Heart left ventricle (tissue), 16 donors: ENCODE measurements at regions not wholly inside any gene's neighbourhood (a gene's known extent, or its start where the extent isn't known, plus 50 kb on each side); places are given as distances from the start of the nearest gene placed in this dataset.

Source experiments
- ATAC-seq, 4 donors: fragments of 200-7000 bp; cut with Tn5 transposase; one replicate each; pipeline ENCODE4 v1.9.1; 2020 to 2022; ENCODE audit warnings: moderate library complexity in 4 of 4, mild to moderate bottlenecking in 3 of 4, moderate number of reproducible peaks in 1 of 4
- DNase-seq, 5 donors: peaks; one replicate each; pipeline ENCODE4 v3.0.0-alpha.2; 2020
- H3K27ac ChIP-seq, 12 donors: fragments of 200-600 bp; sonication (generic) in 4 of 12; one replicate each; pipeline versions ENCODE4 v1.5.0 to v1.8.0; 2016 to 2022; ENCODE audit warnings: mild to moderate bottlenecking in 2 of 12
- H3K27me3 ChIP-seq, 9 donors: fragments of 200-600 bp; sonication (generic) in 2 of 9; one replicate each; pipeline versions ENCODE4 v1.5.1 to v1.8.0; 2016 to 2022; ENCODE audit warnings: mild to moderate bottlenecking in 3 of 9
- H3K36me3 ChIP-seq, 9 donors: fragments of 200-600 bp; sonication (generic) in 2 of 9; one replicate each; pipeline versions ENCODE4 v1.5.0 to v1.8.0; 2018 to 2022; ENCODE audit warnings: mild to moderate bottlenecking in 2 of 9
- H3K4me1 ChIP-seq, 12 donors: fragments of 200-600 bp; sonication (generic) in 4 of 12; one replicate each; pipeline versions ENCODE4 v1.5.0 to v1.8.0; 2016 to 2022; ENCODE audit warnings: mild to moderate bottlenecking in 3 of 12
- H3K4me3 ChIP-seq, 12 donors: fragments of 200-600 bp; sonication (generic) in 4 of 12; one replicate each; pipeline versions ENCODE4 v1.5.0 to v1.8.0; 2017 to 2022; ENCODE audit warnings: mild to moderate bottlenecking in 9 of 12, moderate library complexity in 4 of 12
- H3K9me3 ChIP-seq, 12 donors: fragments of 200-600 bp; sonication (generic) in 4 of 12; one replicate each; pipeline versions ENCODE4 v1.5.0 to v1.8.0; 2016 to 2022; ENCODE audit warnings: mild to moderate bottlenecking in 1 of 12
- CTCF ChIP-seq, 12 donors: fragments of 200-600 bp; sonication (generic) in 4 of 12; IDR thresholded peaks; one replicate each; pipeline versions ENCODE4 v1.5.0 to v1.8.0; 2018 to 2022; ENCODE audit warnings: antibody characterized with exemption in 12 of 12, mild to moderate bottlenecking in 5 of 12
- POLR2A ChIP-seq, 2 donors: fragments of 450-650 bp; IDR thresholded peaks; one replicate each; pipeline ENCODE4 v1.6.1; 2017; ENCODE audit warnings: antibody characterized with exemption in 2 of 2, mild to moderate bottlenecking in 2 of 2, moderate library complexity in 2 of 2
- WGBS, 4 donors: extraction: QIAGEN DNeasy Blood & Tissue Kit in 2 of 4; methylation state at CpG; one replicate each; pipeline versions ENCODE4 v1.1.5 to v1.1.7; 2013 to 2018; 5-methylcytosine and 5-hydroxymethylcytosine counted together
- intact Hi-C, 10 donors: fragments of 100-400 bp; cut with DNase I; formaldehyde crosslinking; loops; one replicate each; pipeline versions ENCODE4 v1.11.1 to v1.14.2; 2022
- donor health status: ischemic (EF 13 %, LVEDD 7.1; RV severe dilation, severe dysfunction).
- donor health status: healthy with polysubstance abuse.
- donor health status: DM: no; HTN: yes; CAD: no.
- donor health status: DM: no; HTN: no; CAD: no.
- donor health status: ischemic (EF 25% LVEDD 6.9; RV normal size, moderate dysfunction).
- donor health status: ischemic (EF 25% LVEDD 5.7; RV mildly dilated, moderate dysfunction).
- donor health status: healthy.
- donor health status: DM: yes; HTN: yes; CAD: no.
- donor health status: ischemic (EF 35%, LVEDD 5.7; RV mildly dilated, moderate dysfunction).
- donor health status: nonischemic (EF 11% LVEDD 7.7; RV severe dilation, severe dysfunction).
- donor health status: DM: yes; HTN: yes; CAD: no.
- donor health status: PGD.
- donor health status: ischemic (EF 29% LVEDD 5.4; RV normal size, mild dysfunction).
- donor health status: nonischemic (EF 23%, LVEDD 6.1; RV moderate dilation, normal function).

DNA sequence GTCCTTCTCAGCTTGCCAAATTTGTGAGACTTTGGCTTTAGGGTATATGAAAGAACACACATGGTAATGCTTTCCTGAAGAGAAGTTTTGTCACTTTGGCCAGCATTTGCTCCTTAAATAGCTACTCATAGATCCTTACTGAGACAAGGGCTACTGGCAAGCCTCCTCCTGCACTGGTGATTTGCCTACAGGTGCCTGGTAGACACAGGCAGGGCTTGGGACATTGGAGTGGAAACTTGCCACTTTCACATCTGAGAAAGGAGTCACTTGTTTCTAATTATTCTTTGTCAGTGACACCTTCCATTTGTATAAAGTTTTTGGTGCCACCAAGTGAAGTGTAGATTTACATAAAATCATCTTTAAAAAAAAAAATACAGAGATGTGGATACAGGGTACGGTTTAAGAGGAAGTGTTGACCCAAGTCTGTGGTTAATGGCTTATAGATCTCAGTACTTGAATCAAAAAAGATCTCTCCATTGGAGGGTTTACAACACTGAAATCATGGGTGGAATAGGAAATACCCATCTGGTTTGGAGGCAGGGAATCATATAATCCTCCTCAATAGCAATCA is 132.8 kb upstream of the GADL1 start:
- no peak for ATAC-seq
- Histone ChIP-seq H3K4me1 (peaks cover 0 to 6% (median 0%) of the 10 kb centered on the region in 12 donors), H3K27ac (no peak overlapping the region), H3K27me3 (no peaks in the 10 kb centered on the region), H3K4me3 (no peak overlapping the region), H3K9me3 (peaks cover 0 to 20% (median under 1%) of the 10 kb centered on the region in 12 donors), H3K36me3 (no peaks in the 10 kb centered on the region)
- WGBS, 4 donors, result 83 to 91% (median 86%) methylated on average over 1 of the region's 1 CpG
- intact Hi-C loops, result no loop called here
- no peak for DNase-seq
- TF ChIP-seq POLR2A (IDR thresholded peaks at IDR 0.05), result no peak
- no peak for TF ChIP-seq CTCF (IDR thresholded peaks at IDR 0.05)

DNA sequence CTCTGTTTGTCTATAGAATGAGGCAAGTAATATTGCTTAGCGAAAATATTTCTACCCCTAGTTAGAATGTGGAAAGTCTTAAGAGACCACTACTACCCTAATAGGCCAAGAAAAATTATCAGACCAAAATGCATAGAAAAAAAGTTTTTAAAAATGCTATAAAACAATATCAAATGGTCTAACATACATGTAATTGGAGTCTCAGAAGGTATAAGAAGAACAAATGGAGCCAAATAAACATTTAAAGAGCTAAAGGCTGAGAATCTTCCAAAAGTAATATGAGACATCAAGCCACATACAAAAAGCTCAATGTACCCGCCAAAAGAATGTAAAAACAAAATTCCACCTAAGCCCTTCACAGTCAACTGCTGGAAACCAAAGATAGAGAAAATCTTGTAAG is 133.5 kb upstream of the GADL1 start:
- no peak for DNase-seq
- ATAC-seq, result no peak
- Histone ChIP-seq H3K4me1 (no peaks in the 10 kb centered on the region), H3K4me3 (no peak overlapping the region), H3K27me3 (no peaks in the 10 kb centered on the region), H3K9me3 (peaks cover 0 to 20% (median under 1%) of the 10 kb centered on the region in 12 donors), H3K36me3 (no peaks in the 10 kb centered on the region), H3K27ac (no peak overlapping the region)
- whole genome bisulfite sequencing, 4 donors, result 93 to 97% (median 95%) methylated on average over 2 of the region's 2 CpGs
- intact Hi-C loops, result no loop called here
- TF ChIP-seq CTCF (IDR thresholded peaks at IDR 0.05) (no peak), POLR2A (IDR thresholded peaks at IDR 0.05) (no peak)

- 58 to 70% (median 67%) methylated on average over 1 of the region's 1 CpG for WGBS, 4 donors
- ATAC-seq, result no peak
These were observed 134.3 kb upstream of the GADL1 start for GRCh38 chr3:31028766-31029165.

GRCh38 chr3:31029706-31030105 is 135.2 kb upstream of the GADL1 start:
- no peaks in the 10 kb centered on the region for H3K4me1 ChIP-seq
- no peak overlapping the region for H3K27ac ChIP-seq
- intact Hi-C loops, result no loop called here
- no peak for ATAC-seq
- H3K4me3 ChIP-seq, result no peak overlapping the region
- H3K27me3 ChIP-seq, result no peaks in the 10 kb centered on the region
- no peak for DNase-seq
- TF ChIP-seq POLR2A (IDR thresholded peaks at IDR 0.05), result no peak
- peaks cover 0 to 20% (median under 1%) of the 10 kb centered on the region in 12 donors for H3K9me3 ChIP-seq
- no peaks in the 10 kb centered on the region for H3K36me3 ChIP-seq
- 63 to 69% (median 68%) methylated on average over 3 of the region's 3 CpGs for WGBS, 4 donors

More at GRCh38 chr3:31028766-31029165, 134.3 kb upstream of the GADL1 start:
- H3K4me3 ChIP-seq, result no peak overlapping the region
- DNase-seq, result no peak
- H3K36me3 ChIP-seq, result no peaks in the 10 kb centered on the region
- no peaks in the 10 kb centered on the region for H3K27me3 ChIP-seq
- intact Hi-C loops, result no loop called here
- H3K9me3 ChIP-seq, result peaks cover 0 to 20% (median under 1%) of the 10 kb centered on the region in 12 donors
- H3K4me1 ChIP-seq, result no peaks in the 10 kb centered on the region
- no peak for TF ChIP-seq CTCF (IDR thresholded peaks at IDR 0.05)
- H3K27ac ChIP-seq, result no peak overlapping the region

GRCh38 chr3:31035681-31036080 is 141.2 kb upstream of the GADL1 start:
- WGBS, 4 donors, result 36 to 59% (median 58%) methylated on average over 1 of the region's 1 CpG
- H3K27me3 ChIP-seq, result no peaks in the 10 kb centered on the region
- TF ChIP-seq POLR2A (IDR thresholded peaks at IDR 0.05), result no peak
- TF ChIP-seq CTCF (IDR thresholded peaks at IDR 0.05), result no peak
- no peak overlapping the region for H3K27ac ChIP-seq
- intact Hi-C loops, result no loop called here
- no peak for DNase-seq
- no peaks in the 10 kb centered on the region for H3K36me3 ChIP-seq
- ATAC-seq, result no peak
- no peak overlapping the region for H3K4me3 ChIP-seq
- H3K9me3 ChIP-seq, result peaks cover 0 to 3% (median 0%) of the 10 kb centered on the region in 12 donors
- H3K4me1 ChIP-seq, result no peaks in the 10 kb centered on the region
